ENCODE measurements at regions not wholly inside any gene's neighbourhood (a gene's known extent, or its start where the extent isn't known, plus 50 kb on each side); places are given as distances from the start of the nearest gene placed in this dataset.

DNA sequence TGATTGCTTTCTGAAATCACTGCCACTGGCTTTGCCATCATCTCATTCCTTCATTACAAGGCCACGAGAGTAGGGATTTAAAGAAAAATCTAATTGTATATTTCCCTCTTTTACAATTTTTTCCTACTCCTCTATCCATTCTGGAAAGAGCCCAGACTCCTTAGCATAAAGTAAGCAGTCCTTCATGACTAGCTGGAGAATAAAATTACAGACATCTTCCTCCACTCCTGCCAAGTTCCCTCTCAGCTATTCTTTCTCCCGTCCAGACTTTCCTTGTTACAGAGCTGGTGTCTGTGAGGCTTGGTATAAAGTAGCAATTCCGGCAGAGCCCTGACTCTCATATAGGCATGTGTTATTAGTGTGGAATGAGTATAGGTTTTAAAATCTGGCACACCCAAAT lies 806.8 kb downstream of the PLCL1 start:
- no peak for TF ChIP-seq SUZ12 (IDR thresholded peaks at IDR 0.05; ENCODE audit: extremely low read depth, insufficient read depth, insufficient read length)
- no peak for TF ChIP-seq ZNF274 (IDR thresholded peaks at IDR 0.05; ENCODE audit: low read depth, low read length)
